ENCODE measurements at regions not wholly inside any gene's neighbourhood (a gene's known extent, or its start where the extent isn't known, plus 50 kb on each side); places are given as distances from the start of the nearest gene placed in this dataset.
"Not testable (repeated sequence)": the region's sequence is repeated elsewhere in the genome, so short reads cannot be mapped to it uniquely, and the experiment has no call there.

- no peak overlapping the region for H3K4me3 ChIP-seq (ENCODE audit: low read length)
- H3K27ac ChIP-seq (ENCODE audit: low read length), result no peak overlapping the region
- no peaks in the 10 kb centered on the region for H3K9me3 ChIP-seq (ENCODE audit: insufficient read depth, low read depth, low read length)
- no peaks in the 10 kb centered on the region for H3K27me3 ChIP-seq (ENCODE audit: insufficient read depth, low read length)
- no peak overlapping the region for H3K9ac ChIP-seq (ENCODE audit: low read depth, low read length)
- H3K4me1 ChIP-seq (ENCODE audit: insufficient read depth, low read length), result no peaks in the 10 kb centered on the region
- H3K36me3 ChIP-seq (ENCODE audit: insufficient read depth, low read depth, low read length), result no peaks in the 10 kb centered on the region
These were observed 831.7 kb downstream of the RNF144A start for GRCh38 chr2:7748717-7749415.

GRCh38 chr2:7749895-7750559 is 832.8 kb downstream of the RNF144A start:
- Histone ChIP-seq H3K9me3 (ENCODE audit: insufficient read depth, low read depth, low read length) (no peaks in the 10 kb centered on the region), H3K27me3 (ENCODE audit: insufficient read depth, low read length) (no peaks in the 10 kb centered on the region), H3K36me3 (ENCODE audit: insufficient read depth, low read depth, low read length) (no peaks in the 10 kb centered on the region), H3K9ac (ENCODE audit: low read depth, low read length) (no peak overlapping the region), H3K27ac (ENCODE audit: low read length) (no peak overlapping the region), H3K4me1 (ENCODE audit: insufficient read depth, low read length) (no peaks in the 10 kb centered on the region), H3K4me3 (ENCODE audit: low read length) (no peak overlapping the region)

- Histone ChIP-seq H3K9ac (ENCODE audit: low read depth, low read length) (no peak overlapping the region), H3K27ac (ENCODE audit: low read length) (no peak overlapping the region), H3K4me1 (ENCODE audit: insufficient read depth, low read length) (no peaks in the 10 kb centered on the region), H3K36me3 (ENCODE audit: insufficient read depth, low read depth, low read length) (no peaks in the 10 kb centered on the region), H3K27me3 (ENCODE audit: insufficient read depth, low read length) (no peaks in the 10 kb centered on the region), H3K4me3 (ENCODE audit: low read length) (no peak overlapping the region), H3K9me3 (ENCODE audit: insufficient read depth, low read depth, low read length) (no peaks in the 10 kb centered on the region; the same call in 1 of the 2 replicates)
These were observed 835.1 kb downstream of the RNF144A start for GRCh38 chr2:7752291-7752690.

GRCh38 chr2:7753777-7754176 is 836.6 kb downstream of the RNF144A start:
- Histone ChIP-seq H3K4me3 (ENCODE audit: low read length) (no peak overlapping the region), H3K36me3 (ENCODE audit: insufficient read depth, low read depth, low read length) (no peaks in the 10 kb centered on the region), H3K4me1 (ENCODE audit: insufficient read depth, low read length) (no peaks in the 10 kb centered on the region), H3K9ac (ENCODE audit: low read depth, low read length) (no peak overlapping the region), H3K9me3 (ENCODE audit: insufficient read depth, low read depth, low read length) (peaks cover 5% of the 10 kb centered on the region; the same call in 1 of the 2 replicates), H3K27ac (ENCODE audit: low read length) (no peak overlapping the region), H3K27me3 (ENCODE audit: insufficient read depth, low read length) (no peaks in the 10 kb centered on the region)

GRCh38 chr2:7755879-7756278 is 838.7 kb downstream of the RNF144A start:
- no peak overlapping the region for H3K27ac ChIP-seq (ENCODE audit: low read length)
- H3K9me3 ChIP-seq (ENCODE audit: insufficient read depth, low read depth, low read length), result peaks cover 6% of the 10 kb centered on the region; the same call in 1 of the 2 replicates
- H3K36me3 ChIP-seq (ENCODE audit: insufficient read depth, low read depth, low read length), result no peaks in the 10 kb centered on the region
- no peak overlapping the region for H3K9ac ChIP-seq (ENCODE audit: low read depth, low read length)
- no peak overlapping the region for H3K4me3 ChIP-seq (ENCODE audit: low read length)
- H3K27me3 ChIP-seq (ENCODE audit: insufficient read depth, low read length), result no peaks in the 10 kb centered on the region
- no peaks in the 10 kb centered on the region for H3K4me1 ChIP-seq (ENCODE audit: insufficient read depth, low read length)

- no peaks in the 10 kb centered on the region for H3K27me3 ChIP-seq (ENCODE audit: insufficient read depth, low read length)
- H3K9me3 ChIP-seq (ENCODE audit: insufficient read depth, low read depth, low read length), result peaks cover 15% of the 10 kb centered on the region
- no peaks in the 10 kb centered on the region for H3K4me1 ChIP-seq (ENCODE audit: insufficient read depth, low read length)
- H3K36me3 ChIP-seq (ENCODE audit: insufficient read depth, low read depth, low read length), result no peaks in the 10 kb centered on the region
- H3K9ac ChIP-seq (ENCODE audit: low read depth, low read length), result no peak overlapping the region
- H3K4me3 ChIP-seq (ENCODE audit: low read length), result no peak overlapping the region
- H3K27ac ChIP-seq (ENCODE audit: low read length), result no peak overlapping the region
These were observed 841.0 kb downstream of the RNF144A start for GRCh38 chr2:7758073-7758759.

- Histone ChIP-seq H3K9me3 (ENCODE audit: insufficient read depth, low read depth, low read length) (peaks cover 30% of the 10 kb centered on the region), H3K4me1 (ENCODE audit: insufficient read depth, low read length) (no peaks in the 10 kb centered on the region), H3K9ac (ENCODE audit: low read depth, low read length) (no peak overlapping the region), H3K4me3 (ENCODE audit: low read length) (no peak overlapping the region), H3K36me3 (ENCODE audit: insufficient read depth, low read depth, low read length) (no peaks in the 10 kb centered on the region; the same call in 1 of the 2 replicates), H3K27ac (ENCODE audit: low read length) (no peak overlapping the region), H3K27me3 (ENCODE audit: insufficient read depth, low read length) (no peaks in the 10 kb centered on the region)
These were observed 842.7 kb downstream of the RNF144A start for GRCh38 chr2:7759898-7760297.

GRCh38 chr2:7763418-7763817 is 846.2 kb downstream of the RNF144A start:
- not testable (repeated sequence) for H3K27ac ChIP-seq (ENCODE audit: low read length)

GRCh38 chr2:7765236-7765635 is 848.0 kb downstream of the RNF144A start:
- H3K4me3 ChIP-seq (ENCODE audit: low read length), result no peak overlapping the region
- peaks cover 24% of the 10 kb centered on the region for H3K9me3 ChIP-seq (ENCODE audit: insufficient read depth, low read depth, low read length)
- H3K27me3 ChIP-seq (ENCODE audit: insufficient read depth, low read length), result no peaks in the 10 kb centered on the region
- no peaks in the 10 kb centered on the region; the same call in 1 of the 2 replicates for H3K36me3 ChIP-seq (ENCODE audit: insufficient read depth, low read depth, low read length)
- H3K9ac ChIP-seq (ENCODE audit: low read depth, low read length), result no peak overlapping the region
- no peak overlapping the region for H3K27ac ChIP-seq (ENCODE audit: low read length)
- H3K4me1 ChIP-seq (ENCODE audit: insufficient read depth, low read length), result no peaks in the 10 kb centered on the region

More at GRCh38 chr2:7763418-7763817, 846.2 kb downstream of the RNF144A start:
- not testable (repeated sequence) for H3K4me1 ChIP-seq (ENCODE audit: insufficient read depth, low read length); H3K27me3 ChIP-seq (ENCODE audit: insufficient read depth, low read length); H3K4me3 ChIP-seq (ENCODE audit: low read length); H3K36me3 ChIP-seq (ENCODE audit: insufficient read depth, low read depth, low read length); H3K9ac ChIP-seq (ENCODE audit: low read depth, low read length)
- peaks cover 28% of the 10 kb centered on the region for H3K9me3 ChIP-seq (ENCODE audit: insufficient read depth, low read depth, low read length)

GRCh38 chr2:7766088-7766722 is 849.0 kb downstream of the RNF144A start:
- H3K27ac ChIP-seq (ENCODE audit: low read length), result no peak overlapping the region
- no peaks in the 10 kb centered on the region for H3K4me1 ChIP-seq (ENCODE audit: insufficient read depth, low read length)
- peaks cover 24% of the 10 kb centered on the region for H3K9me3 ChIP-seq (ENCODE audit: insufficient read depth, low read depth, low read length)
- no peaks in the 10 kb centered on the region for H3K27me3 ChIP-seq (ENCODE audit: insufficient read depth, low read length)
- no peak overlapping the region for H3K9ac ChIP-seq (ENCODE audit: low read depth, low read length)
- H3K4me3 ChIP-seq (ENCODE audit: low read length), result no peak overlapping the region
- no peaks in the 10 kb centered on the region; the same call in 1 of the 2 replicates for H3K36me3 ChIP-seq (ENCODE audit: insufficient read depth, low read depth, low read length)

- H3K27me3 ChIP-seq (ENCODE audit: insufficient read depth, low read length), result no peaks in the 10 kb centered on the region
- no peak overlapping the region for H3K9ac ChIP-seq (ENCODE audit: low read depth, low read length)
- H3K9me3 ChIP-seq (ENCODE audit: insufficient read depth, low read depth, low read length), result peaks cover 24% of the 10 kb centered on the region
- H3K27ac ChIP-seq (ENCODE audit: low read length), result no peak overlapping the region
- H3K36me3 ChIP-seq (ENCODE audit: insufficient read depth, low read depth, low read length), result no peaks in the 10 kb centered on the region; the same call in 1 of the 2 replicates
- no peak overlapping the region for H3K4me3 ChIP-seq (ENCODE audit: low read length)
- H3K4me1 ChIP-seq (ENCODE audit: insufficient read depth, low read length), result no peaks in the 10 kb centered on the region
These were observed 849.9 kb downstream of the RNF144A start for GRCh38 chr2:7766978-7767565.
